ENCODE measurements at regions not wholly inside any gene's neighbourhood (a gene's known extent, or its start where the extent isn't known, plus 50 kb on each side); places are given as distances from the start of the nearest gene placed in this dataset.

- no peak for TF ChIP-seq TBP (CRISPR knock-in tag; IDR thresholded peaks at IDR 0.05)
- no peak for TF ChIP-seq CBX1 (IDR thresholded peaks at IDR 0.05; ENCODE audit: low read depth)
- TF ChIP-seq ZBTB49 (CRISPR knock-in tag; IDR thresholded peaks at IDR 0.05; ENCODE audit: borderline replicate concordance) = no peak
- no peak for TF ChIP-seq ZNF350 (CRISPR knock-in tag; IDR thresholded peaks at IDR 0.05; ENCODE audit: borderline replicate concordance, low read depth)
- TF ChIP-seq GMEB1 (CRISPR knock-in tag; IDR thresholded peaks at IDR 0.05; ENCODE audit: borderline replicate concordance) = no peak
- TF ChIP-seq FOXK1 (CRISPR knock-in tag; IDR thresholded peaks at IDR 0.05; ENCODE audit: borderline replicate concordance, low read depth) = no peak
- no peak for TF ChIP-seq ATF6 (CRISPR knock-in tag; conservative IDR thresholded peaks at IDR 0.05)
- no peak for TF ChIP-seq GTF2F1 (IDR thresholded peaks at IDR 0.05; ENCODE audit: low read length)
- no peak for TF ChIP-seq CTCF (CRISPR knock-in tag; IDR thresholded peaks at IDR 0.05)
- TF ChIP-seq POLR2A (IDR thresholded peaks at IDR 0.05; ENCODE audit: insufficient read depth in 1 of 2, low read depth in 2 of 2, low read length in 2 of 2) = no peak
- TF ChIP-seq FOSL1 (CRISPR knock-in tag; IDR thresholded peaks at IDR 0.05; ENCODE audit: borderline replicate concordance) = no peak
- TF ChIP-seq ZBTB42 (CRISPR knock-in tag; IDR thresholded peaks at IDR 0.05) = no peak
Observed at GRCh38 chr1:68308034-68308433, 75.7 kb upstream of the WLS start.
